Adrenal gland (tissue), 5 donors: ENCODE measurements at regions not wholly inside any gene's neighbourhood (a gene's known extent, or its start where the extent isn't known, plus 50 kb on each side); places are given as distances from the start of the nearest gene placed in this dataset.

Source experiments
- POLR2A ChIP-seq, 2 donors: fragments of 450-650 bp; IDR thresholded peaks; one replicate each; pipeline ENCODE4 v1.6.1; 2017; ENCODE audit warnings: antibody characterized with exemption in 2 of 2, mild to moderate bottlenecking in 2 of 2, moderate library complexity in 1 of 2
- TF ChIP-seq, protein P1 (sequence below), 6 experiments: fragments of 450-650 bp in 4 of 6; fragments of 200-600 bp in 2 of 6; sonication (generic) in 1 of 6; IDR thresholded peaks; 1 replicate in 5 of 6; 2 replicates in 1 of 6; pipeline versions ENCODE4 v1.5.1 to v1.8.0; 2016 to 2021; ENCODE audit warnings: antibody characterized with exemption in 6 of 6, mild to moderate bottlenecking in 2 of 6, moderate library complexity in 1 of 6
- donor health status: DM: no; HTN: no; CAD: no.

DNA sequence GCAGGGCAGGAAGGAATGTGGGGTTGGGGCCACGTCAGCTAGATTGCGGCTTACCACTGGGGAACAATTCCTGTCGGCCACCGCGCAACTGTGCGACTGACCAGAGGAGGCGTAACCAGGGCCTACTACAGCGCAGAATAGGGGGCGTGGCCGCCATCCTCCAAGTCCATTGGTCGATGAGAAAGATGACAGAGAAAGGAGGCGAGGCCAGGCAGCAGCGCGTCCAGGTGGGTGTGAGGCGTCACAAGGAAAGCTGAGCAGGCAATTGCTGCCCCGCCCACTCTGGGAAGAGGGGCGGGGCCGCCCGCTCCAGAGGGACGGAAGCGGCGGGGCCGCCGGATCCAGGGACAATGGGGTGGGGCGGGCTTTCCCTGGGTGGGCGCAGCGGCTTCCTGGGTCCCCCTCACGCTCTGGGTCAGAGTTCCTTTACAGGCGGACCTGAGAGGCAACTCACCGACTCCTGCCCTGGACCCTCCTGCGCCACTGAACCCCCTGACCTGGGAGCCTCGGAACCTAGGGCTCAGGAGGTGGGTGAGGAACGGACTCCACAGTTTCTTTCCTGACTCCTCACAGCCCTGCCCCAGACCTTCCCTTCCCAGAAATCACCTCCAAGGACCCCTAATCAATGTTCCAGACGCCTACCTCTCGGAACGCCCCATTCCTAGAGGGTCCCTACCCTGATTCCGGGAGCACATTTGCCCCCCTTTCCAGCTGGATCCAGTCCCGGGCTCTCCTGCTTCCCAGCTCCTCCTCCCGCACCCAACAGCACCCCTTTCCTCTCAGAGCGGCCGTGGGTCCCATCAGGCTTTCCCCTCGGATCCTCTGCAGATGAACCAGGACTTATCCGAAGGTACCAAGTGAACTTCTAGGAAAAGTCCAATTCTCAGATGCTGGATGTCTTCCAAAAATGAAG lies 101.5 kb upstream of the ZNF492 start:
- TF ChIP-seq, protein P1, sequence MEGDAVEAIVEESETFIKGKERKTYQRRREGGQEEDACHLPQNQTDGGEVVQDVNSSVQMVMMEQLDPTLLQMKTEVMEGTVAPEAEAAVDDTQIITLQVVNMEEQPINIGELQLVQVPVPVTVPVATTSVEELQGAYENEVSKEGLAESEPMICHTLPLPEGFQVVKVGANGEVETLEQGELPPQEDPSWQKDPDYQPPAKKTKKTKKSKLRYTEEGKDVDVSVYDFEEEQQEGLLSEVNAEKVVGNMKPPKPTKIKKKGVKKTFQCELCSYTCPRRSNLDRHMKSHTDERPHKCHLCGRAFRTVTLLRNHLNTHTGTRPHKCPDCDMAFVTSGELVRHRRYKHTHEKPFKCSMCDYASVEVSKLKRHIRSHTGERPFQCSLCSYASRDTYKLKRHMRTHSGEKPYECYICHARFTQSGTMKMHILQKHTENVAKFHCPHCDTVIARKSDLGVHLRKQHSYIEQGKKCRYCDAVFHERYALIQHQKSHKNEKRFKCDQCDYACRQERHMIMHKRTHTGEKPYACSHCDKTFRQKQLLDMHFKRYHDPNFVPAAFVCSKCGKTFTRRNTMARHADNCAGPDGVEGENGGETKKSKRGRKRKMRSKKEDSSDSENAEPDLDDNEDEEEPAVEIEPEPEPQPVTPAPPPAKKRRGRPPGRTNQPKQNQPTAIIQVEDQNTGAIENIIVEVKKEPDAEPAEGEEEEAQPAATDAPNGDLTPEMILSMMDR (IDR thresholded peaks at IDR 0.05): no peak
- peak in 1 of 2 donors; percentile 79 for TF ChIP-seq POLR2A (IDR thresholded peaks at IDR 0.05)
